Fibroblast of villous mesenchyme (primary cell): ENCODE measurements at regions not wholly inside any gene's neighbourhood (a gene's known extent, or its start where the extent isn't known, plus 50 kb on each side); places are given as distances from the start of the nearest gene placed in this dataset.
A peak's percentile ranks its signal among the peaks of the same experiment; 100 is the strongest.
"Not testable (repeated sequence)": the region's sequence is repeated elsewhere in the genome, so short reads cannot be mapped to it uniquely, and the experiment has no call there.

ENCODE experiments used
- DNase-seq: peaks from one replicate; pipeline ENCODE4 v3.0.0-alpha.2; 2010; ENCODE audit warnings: low read depth
- H3K4me3 ChIP-seq: 2 replicates; pipeline ENCODE4 v1.5.1; 2011; ENCODE audit warnings: low read depth, mild to moderate bottlenecking, low read length
- TF ChIP-seq, protein P1 (sequence below): IDR thresholded peaks from 2 replicates; pipeline ENCODE4 v1.5.1; 2012; ENCODE audit warnings: low read depth, mild to moderate bottlenecking, low read length; ENCODE audit not compliant: insufficient read depth

DNA sequence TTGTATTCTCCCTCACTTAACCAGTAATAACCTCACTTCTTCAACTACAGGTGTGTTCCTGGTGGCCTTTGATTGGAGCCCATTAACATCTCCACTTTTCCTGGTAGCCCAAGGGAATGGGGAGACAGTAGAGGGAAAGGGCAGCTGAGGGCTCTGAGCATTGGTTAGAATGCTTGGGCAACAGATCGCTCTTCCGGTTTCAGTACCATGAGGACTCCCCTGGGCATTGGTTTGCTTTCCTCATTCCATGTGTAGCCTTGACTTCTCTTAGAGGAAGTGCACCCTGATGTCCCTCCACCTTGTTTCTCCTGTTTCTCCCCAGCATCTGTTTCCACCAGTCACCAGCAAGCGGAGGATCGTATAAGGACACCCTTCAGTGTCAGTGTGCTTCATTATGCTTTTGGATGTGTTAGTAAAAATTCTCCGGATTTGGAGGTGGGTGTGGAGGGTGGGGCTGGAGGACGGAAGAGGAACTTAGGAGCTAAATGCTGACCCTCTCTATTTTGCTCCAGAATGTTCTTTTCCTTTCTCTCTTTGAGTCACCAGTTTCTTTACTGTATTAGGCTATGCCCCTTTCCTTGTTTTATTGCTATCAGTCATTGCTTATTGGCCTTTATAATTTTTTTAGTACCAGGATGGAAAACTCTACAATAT lies 50.6 kb upstream of the ZNG1B start:
- not testable (repeated sequence) for DNase-seq, H3K4me3 ChIP-seq

DNA sequence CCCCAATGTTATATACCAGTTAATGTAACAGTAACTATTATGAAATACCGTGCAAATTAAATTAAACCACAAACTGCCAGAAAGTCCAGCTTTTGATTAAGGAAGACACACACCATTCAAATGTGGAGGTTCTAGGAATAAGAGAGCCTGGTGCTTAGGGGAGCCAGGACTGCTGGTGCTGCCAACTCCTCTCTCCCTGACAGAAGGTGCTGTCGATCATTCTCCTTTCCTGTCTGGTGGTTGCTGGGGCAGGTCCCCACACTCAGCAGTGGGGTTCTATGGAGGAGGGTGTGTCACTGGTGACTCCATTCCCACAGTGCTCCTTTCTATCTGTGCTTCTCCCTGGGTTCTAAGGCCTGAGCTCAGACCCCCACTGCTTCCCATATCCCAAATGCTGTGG lies 57.9 kb upstream of the ZNG1B start:
- not testable (repeated sequence) for H3K4me3 ChIP-seq, DNase-seq

DNA sequence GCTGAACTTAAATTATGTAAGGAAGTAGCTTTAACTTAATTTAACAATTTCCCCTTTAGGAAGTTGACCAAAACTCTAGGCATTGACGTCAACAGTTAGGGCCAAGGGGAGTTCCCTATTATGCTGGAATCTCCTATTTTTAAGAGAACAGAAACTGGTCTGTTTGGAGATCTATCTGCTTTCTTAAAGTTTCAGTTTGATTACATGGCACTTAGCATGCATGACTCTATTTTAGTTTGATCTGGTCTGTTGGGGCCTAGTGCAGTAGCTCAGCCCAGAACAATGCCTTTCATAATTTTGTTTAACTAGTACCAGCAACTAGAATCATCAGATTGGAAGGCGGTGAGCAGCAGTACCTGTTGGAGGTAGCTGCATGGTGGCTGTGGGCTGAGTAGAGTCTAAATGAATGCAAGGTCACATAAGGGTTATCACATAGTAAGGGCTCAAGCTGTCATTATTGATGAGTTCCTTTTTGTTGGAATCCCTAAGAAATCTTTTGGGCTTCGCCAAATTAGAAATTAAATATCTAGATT lies 60.5 kb upstream of the ZNG1B start:
- TF ChIP-seq, protein P1, sequence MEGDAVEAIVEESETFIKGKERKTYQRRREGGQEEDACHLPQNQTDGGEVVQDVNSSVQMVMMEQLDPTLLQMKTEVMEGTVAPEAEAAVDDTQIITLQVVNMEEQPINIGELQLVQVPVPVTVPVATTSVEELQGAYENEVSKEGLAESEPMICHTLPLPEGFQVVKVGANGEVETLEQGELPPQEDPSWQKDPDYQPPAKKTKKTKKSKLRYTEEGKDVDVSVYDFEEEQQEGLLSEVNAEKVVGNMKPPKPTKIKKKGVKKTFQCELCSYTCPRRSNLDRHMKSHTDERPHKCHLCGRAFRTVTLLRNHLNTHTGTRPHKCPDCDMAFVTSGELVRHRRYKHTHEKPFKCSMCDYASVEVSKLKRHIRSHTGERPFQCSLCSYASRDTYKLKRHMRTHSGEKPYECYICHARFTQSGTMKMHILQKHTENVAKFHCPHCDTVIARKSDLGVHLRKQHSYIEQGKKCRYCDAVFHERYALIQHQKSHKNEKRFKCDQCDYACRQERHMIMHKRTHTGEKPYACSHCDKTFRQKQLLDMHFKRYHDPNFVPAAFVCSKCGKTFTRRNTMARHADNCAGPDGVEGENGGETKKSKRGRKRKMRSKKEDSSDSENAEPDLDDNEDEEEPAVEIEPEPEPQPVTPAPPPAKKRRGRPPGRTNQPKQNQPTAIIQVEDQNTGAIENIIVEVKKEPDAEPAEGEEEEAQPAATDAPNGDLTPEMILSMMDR, result no peak
- no peak overlapping the region for H3K4me3 ChIP-seq
- DNase-seq, result no peak

DNA sequence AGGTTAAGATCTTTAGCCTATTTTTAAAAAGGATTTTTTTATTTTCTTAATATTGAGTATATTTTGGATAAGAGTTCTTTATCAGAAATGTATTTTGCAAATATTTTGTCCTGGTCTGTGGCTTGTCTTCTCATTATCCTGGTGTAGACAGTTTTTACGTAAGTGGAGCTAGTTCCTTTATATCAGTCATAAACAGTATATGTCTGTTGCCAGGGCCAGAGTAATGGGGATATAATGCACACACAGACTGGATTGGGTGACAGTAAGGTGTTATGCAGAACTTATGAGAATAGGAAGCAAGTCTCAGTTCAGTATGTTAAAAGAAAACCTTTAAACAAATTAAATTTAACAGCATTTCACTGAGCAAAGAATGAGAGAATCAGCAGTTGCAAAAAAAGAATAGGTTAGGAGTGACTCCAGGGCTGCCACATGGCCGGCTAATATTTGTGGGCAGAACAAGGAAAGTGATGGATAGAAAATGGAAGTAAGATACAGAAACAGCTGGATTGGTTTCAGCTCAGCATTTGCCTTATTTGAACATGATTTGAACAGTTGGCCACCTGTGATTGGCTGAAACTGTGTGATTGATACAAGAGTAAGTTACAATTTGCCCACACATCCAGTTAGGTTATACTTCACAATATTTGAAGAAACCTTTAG lies 61.1 kb upstream of the ZNG1B start:
- DNase-seq, result no peak
- TF ChIP-seq, protein P1, result no peak
- no peak overlapping the region for H3K4me3 ChIP-seq

DNA sequence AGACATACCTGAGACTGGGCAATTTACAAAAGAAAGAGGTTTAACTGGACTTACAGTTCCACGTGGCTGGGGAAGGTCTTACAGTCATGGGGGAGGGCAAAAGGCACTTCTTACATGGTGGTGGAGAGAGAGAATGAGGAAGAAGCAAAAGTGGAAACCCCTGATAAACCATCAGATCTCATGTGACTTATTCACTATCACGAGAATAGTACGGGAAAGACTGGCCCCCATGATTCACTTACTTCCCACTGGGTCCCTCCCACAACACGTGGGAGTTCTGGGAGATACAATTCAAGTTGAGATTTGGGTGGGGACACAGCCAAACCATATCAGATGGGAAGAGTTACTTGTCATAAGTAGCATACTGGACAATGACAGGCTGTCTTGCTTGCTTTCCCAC lies 62.6 kb upstream of the ZNG1B start:
- not testable (repeated sequence) for DNase-seq

DNA sequence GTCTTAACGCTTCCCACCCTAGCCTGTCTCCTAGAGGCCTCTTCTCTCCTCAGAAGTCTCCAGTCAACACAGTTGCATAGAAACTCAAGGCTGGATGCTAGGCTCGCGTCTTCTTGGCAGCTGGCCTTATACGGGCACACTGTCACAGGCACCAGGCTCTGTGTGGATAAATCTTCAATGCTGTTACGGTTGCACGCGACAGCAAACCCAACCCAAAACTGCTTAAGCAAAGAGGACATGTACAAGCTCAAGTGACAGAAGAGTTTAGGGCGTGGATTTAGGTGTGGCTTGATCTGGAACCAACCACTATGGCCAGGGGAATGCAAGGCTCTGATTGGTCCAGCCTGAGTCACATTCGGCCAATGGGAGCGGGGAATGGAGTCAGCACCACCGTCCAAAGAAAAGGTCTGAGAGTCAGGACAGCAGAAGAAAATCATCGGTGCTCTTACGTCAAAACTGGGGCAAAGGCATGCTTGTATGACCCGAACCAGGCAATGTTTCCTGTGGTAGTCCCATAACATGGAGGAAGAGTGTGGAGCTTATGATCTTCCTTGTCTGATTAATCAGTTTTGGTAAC lies 65.1 kb upstream of the ZNG1B start:
- peak; percentile 5 for DNase-seq
- H3K4me3 ChIP-seq, result not testable (repeated sequence)

More for the DNA sequence above, 62.6 kb upstream of the ZNG1B start:
- not testable (repeated sequence) for H3K4me3 ChIP-seq

DNA sequence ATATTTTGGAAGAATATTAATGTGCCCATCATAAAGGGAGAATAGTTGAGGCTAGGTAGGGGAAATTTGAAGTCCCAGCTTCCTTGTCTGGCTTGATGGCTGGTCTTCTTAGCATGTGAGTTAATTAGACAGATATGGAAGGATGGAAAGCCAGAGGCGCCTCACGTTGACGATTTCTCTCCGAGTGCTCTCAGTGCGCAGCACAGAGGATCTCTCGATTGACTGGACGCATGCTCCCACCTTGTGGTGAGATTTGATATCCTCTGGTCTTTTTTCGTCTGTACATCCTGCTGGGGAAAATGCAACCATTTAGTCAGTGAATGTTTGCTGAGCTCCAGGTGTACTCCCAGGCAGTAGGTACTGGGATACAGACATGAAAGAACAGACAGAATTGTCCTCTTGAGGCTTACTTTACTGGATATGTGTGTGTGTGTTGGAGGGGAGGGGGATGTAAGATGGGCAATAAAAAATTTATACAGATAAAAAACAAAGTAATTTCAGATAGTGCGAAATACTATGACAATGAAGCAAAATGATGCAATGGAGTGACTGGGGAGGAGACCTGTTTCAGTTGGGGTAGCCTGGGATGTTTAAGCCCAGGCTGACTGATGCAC lies 66.9 kb upstream of the ZNG1B start:
- peak; percentile 70 for DNase-seq

DNA sequence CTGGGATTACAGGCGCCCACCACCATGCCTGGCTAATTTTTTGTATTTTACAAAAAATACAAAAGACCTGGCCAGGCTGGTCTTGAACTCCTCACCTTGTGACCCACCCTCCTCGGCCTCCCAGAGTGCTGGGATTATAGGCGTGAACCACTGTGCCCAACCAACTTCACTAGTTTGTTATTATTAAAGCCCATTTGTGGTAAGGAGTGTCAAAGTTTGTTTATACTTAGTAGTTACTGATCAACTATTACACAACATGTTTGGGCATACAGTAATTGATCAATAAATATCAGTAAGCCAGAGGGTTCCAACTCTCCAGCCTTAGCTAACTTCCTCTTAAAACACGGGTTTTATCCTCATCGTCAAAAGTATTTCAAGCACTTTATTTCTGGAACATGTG lies 67.5 kb upstream of the ZNG1B start:
- no peak overlapping the region for H3K4me3 ChIP-seq
- TF ChIP-seq, protein P1, result no peak
- DNase-seq, result no peak

More for the DNA sequence above, 66.9 kb upstream of the ZNG1B start:
- TF ChIP-seq, protein P1, result peak; percentile 74
- H3K4me3 ChIP-seq, result no peak overlapping the region

DNA sequence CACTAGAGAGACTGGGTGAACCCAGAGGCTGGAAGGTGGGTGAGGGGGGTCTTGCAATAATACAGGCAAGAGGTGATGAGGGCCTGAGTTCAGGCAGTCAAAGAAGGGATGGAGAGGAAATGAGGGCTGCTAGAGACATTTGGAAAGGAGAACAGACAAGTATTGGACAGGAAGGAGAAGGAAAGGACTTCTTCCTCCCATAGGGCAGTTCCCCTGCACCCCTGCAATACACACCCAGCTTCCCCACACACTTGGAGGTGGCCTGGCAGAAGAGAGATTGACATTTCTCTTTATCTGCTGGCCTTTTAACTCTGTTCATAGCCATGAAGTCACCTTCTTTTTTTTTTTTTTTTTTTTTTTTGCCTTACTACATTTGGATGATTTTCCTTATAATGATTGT lies 68.9 kb upstream of the ZNG1B start:
- H3K4me3 ChIP-seq, DNase-seq: not testable (repeated sequence)

DNA sequence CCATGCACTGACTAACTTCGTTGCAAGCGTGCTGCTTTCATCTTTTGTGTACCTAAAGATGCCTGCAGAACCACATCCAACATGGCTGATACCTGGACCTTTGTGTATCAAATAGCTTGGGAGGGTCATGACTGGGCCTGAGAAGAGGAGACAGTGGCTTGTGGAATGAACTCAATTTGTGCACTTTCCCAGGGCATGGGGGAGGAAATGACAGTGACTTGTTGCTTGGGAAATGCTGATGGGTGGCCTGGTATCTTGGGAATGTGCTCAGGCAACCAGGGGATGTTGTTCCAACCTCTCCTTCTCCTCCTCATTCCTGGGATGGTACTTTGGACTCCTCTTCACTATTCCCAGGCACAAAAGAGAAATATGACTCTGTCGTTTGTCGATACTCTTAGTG lies 70.7 kb upstream of the ZNG1B start:
- not testable (repeated sequence) for DNase-seq, H3K4me3 ChIP-seq

DNA sequence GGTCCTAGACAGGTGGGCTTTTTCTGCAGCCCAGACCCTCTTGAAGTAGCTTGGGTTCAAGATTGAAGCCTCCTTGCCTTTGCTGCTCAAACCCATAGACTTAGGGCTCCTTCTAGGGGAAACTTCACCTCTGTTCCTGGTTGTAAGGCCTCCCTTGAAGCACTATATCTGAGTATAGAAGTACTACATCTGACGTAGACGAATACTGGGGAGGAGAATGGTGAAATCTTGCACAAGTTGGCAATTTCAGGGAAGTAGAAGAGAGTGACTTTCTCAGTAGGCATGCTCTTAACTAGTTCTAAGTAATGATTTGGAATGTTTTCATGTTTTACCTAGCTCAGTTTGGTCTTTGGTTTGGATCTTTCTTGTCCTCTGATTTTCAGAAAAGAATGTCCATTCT lies 71.7 kb upstream of the ZNG1B start:
- not testable (repeated sequence) for DNase-seq, H3K4me3 ChIP-seq

DNA sequence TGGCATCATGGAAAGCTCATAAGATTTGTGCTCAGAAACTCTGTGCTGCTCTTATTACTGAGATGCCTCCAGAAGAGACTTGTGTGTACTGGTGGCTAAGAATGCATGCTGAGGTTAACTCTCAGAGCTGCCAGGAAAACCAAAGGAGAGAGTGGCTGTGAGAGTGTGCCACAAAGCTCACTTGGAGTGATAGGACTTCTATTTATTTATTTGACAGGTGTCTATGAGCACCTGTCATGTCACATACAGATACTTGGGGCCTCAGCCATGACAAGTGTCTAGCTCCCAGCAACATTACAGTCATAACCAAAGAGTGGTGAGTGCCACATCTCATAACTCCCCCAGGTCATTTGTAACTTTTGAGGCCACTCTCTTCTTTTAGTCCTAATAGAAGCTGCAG lies 72.2 kb upstream of the ZNG1B start:
- DNase-seq, H3K4me3 ChIP-seq: not testable (repeated sequence)
